AG04449 (cell line): ENCODE measurements at regions not wholly inside any gene's neighbourhood (a gene's known extent, or its start where the extent isn't known, plus 50 kb on each side); places are given as distances from the start of the nearest gene placed in this dataset.

Source experiments
- CTCF ChIA-PET: fragments of 350-600 bp; formaldehyde crosslinking; extraction: SDS; loops from one replicate; lab custom pipeline; 2021; ENCODE audit warnings: antibody characterized with exemption; lab: Yijun Ruan, JAX
- POLR2A ChIA-PET: fragments of 400-600, 350-600 bp; formaldehyde crosslinking; extraction: SDS; loops from one replicate; lab custom pipeline; 2020; ENCODE audit warnings: antibody characterized with exemption, inconsistent platforms; lab: Yijun Ruan, JAX
- DNase-seq: peaks from one replicate; pipeline ENCODE4 v3.0.0-alpha.2; 2010; ENCODE audit warnings: low read depth, low spot score
- H3K4me3 ChIP-seq: 2 replicates; pipeline ENCODE4 v1.5.1; 2011; ENCODE audit warnings: low read depth, mild to moderate bottlenecking, control low read depth, low read length
- TF ChIP-seq, protein P1 (sequence below): IDR thresholded peaks from one replicate; pipeline ENCODE4 v1.5.1; 2011; ENCODE audit warnings: mild to moderate bottlenecking, moderate library complexity, low read length, control low read depth, inconsistent platforms; ENCODE audit not compliant: insufficient read depth; ENCODE audit errors: missing control alignments

DNA sequence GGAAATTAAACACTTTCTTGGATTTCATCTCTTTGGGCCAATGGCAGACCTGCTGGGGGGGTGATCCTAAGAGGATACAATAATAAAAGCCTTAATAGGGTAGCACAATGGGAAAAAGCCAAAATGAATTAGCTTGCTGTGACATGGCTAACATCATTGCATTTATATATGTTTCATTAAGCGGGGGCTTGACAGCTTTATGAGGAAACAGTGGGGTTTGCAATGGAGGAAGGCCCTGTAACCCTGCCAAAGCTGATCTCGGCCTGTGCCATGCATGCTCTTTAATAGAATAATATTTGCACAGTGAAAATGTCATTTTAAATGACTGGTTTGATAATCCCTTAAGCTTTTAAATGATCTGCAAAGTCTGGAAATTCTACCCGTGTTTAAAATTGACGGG lies 291.5 kb downstream of the SLC4A3 start:
- POLR2A ChIA-PET: no interaction called here
- DNase-seq: no peak
- H3K4me3 ChIP-seq: no peak overlapping the region
- TF ChIP-seq, protein P1, sequence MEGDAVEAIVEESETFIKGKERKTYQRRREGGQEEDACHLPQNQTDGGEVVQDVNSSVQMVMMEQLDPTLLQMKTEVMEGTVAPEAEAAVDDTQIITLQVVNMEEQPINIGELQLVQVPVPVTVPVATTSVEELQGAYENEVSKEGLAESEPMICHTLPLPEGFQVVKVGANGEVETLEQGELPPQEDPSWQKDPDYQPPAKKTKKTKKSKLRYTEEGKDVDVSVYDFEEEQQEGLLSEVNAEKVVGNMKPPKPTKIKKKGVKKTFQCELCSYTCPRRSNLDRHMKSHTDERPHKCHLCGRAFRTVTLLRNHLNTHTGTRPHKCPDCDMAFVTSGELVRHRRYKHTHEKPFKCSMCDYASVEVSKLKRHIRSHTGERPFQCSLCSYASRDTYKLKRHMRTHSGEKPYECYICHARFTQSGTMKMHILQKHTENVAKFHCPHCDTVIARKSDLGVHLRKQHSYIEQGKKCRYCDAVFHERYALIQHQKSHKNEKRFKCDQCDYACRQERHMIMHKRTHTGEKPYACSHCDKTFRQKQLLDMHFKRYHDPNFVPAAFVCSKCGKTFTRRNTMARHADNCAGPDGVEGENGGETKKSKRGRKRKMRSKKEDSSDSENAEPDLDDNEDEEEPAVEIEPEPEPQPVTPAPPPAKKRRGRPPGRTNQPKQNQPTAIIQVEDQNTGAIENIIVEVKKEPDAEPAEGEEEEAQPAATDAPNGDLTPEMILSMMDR: no peak
- CTCF ChIA-PET: interaction anchor here (1.4 to 1.6 kb wide), 3 partner anchors 9 to 18 kb away, joined by 3 to 7 read pairs (median 3); no protein-coding TSS in a partner anchor

DNA sequence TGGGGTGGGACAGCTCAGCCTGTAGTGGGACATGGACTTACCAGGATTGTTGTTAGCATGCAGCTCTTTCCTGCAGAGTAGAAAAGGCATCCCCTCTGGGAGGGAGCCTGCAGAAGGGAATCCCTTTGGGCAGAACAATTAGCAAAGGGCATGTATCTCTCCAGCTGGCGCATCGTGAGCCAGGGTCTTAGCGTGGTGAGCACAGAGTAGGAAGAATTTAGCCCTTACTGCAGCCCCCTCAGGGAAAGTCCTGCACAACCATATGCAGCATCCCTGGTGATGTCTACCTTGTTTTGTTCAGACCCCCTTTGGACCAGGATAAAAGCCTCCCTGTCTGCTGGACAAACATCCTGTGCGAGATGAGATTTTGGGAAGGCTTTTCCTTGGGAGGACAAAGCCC lies 292.1 kb downstream of the SLC4A3 start:
- POLR2A ChIA-PET: no interaction called here
- no peak for DNase-seq
- TF ChIP-seq, protein P1: no peak
- no peak overlapping the region for H3K4me3 ChIP-seq
- CTCF ChIA-PET: interaction anchor here (1.4 to 1.6 kb wide), 2 partner anchors 9 to 13 kb away, joined by 3 to 7 read pairs; no protein-coding TSS in a partner anchor

DNA sequence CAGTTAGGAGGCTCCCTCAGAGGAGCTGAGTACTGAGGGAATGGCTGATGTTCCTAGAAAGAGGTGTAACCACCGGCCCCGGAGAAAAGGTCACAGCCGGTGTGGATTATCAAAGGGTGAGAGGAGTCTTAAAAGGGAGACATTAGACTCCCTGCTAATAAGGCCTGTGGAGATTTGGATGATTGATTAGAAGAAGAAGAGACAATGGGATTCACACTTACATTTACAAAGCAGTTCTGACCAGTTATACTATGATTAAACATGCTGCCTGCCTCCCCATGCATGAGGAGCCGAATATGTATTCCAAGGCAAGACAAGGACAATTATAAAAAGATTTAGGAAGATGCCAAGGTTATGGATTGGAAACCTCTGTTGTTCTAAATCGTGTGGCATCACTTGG lies 302.4 kb downstream of the SLC4A3 start:
- ChIA-PET CTCF (interaction anchor here (2.0 kb wide), 1 partner anchor 18 kb away, joined by 4 read pairs; no protein-coding TSS in a partner anchor), POLR2A (no interaction called here)
- TF ChIP-seq, protein P1: no peak
- H3K4me3 ChIP-seq: no peak overlapping the region
- no peak for DNase-seq

DNA sequence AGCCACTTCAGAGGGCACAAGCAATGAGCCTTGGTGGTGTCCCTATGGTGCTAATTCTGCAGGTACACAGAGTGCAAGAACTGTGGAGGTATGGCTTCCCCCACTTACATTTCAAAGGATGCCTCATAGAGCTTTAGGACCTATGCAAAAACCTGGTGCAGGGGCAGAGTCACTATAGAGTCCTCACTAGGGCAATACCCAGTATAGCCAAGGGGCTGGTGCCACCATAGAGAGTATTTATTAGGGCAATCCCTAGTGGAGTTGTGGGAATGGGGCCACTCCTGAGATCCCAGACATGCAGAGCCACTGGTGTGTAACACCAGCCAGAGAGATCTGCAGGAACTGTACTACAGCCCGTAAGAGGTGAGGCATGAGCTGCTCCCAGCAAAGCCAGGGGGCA lies 312.2 kb downstream of the SLC4A3 start:
- POLR2A ChIA-PET: no interaction called here

DNA sequence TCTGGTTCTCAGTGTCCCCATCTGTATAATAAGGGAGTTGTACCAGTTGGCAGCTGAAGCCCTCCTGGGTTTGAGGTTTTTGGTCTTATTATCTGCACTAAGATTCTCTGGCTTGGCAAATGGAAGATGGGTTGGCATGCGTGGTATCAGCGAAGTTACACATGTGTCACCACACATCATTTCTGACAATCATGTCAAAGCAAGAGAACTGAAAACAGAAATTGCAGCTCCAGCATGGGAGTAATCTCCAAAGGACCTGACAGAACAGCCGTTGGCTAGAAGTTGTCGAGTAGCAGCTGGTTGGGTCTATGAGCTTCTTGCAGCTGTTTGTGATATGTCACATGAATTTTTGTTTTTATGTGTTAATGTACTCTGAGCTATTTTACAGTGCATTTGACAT lies 317.4 kb downstream of the SLC4A3 start:
- CTCF ChIA-PET: interaction anchor here (1.4 kb wide), 1 partner anchor 15 kb away, joined by 3 read pairs; no protein-coding TSS in a partner anchor

More for the DNA sequence above, 312.2 kb downstream of the SLC4A3 start:
- no peak overlapping the region for H3K4me3 ChIP-seq
- CTCF ChIA-PET: interaction anchor here (0.9 kb wide), 1 partner anchor 203 kb away, joined by 3 read pairs; no protein-coding TSS in a partner anchor
- no peak for DNase-seq
- TF ChIP-seq, protein P1: no peak

DNA sequence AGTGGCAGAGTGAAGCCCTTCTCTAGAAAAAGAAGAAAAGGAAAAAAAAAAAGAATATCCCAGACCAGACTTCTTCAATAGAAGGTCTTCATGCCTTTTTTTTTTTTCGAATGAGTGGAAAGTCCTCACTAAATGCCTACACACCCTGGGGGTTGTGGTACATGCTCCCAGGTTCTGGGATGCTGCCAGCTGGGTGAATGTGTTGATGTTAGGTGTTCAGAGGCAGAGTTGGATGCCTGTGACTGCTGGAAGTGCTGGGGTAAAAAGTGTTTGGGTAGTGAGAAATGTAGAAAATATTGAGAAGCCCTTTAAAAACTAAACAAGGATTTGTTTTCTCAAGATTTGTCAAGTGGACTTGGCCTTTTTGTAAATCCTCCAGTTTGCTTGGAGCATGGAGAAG lies 318.6 kb downstream of the SLC4A3 start:
- H3K4me3 ChIP-seq: no peak overlapping the region
- no peak for DNase-seq
- ChIA-PET CTCF (no interaction called here), POLR2A (interaction anchor here (0.6 to 0.7 kb wide), 2 partner anchors 14 to 1456 kb away, joined by 3 read pairs; no protein-coding TSS in a partner anchor)
- TF ChIP-seq, protein P1: no peak

More for the DNA sequence above, 317.4 kb downstream of the SLC4A3 start:
- no peak overlapping the region for H3K4me3 ChIP-seq
- POLR2A ChIA-PET: no interaction called here
- DNase-seq: no peak
- TF ChIP-seq, protein P1: no peak
